H9 (cell line): ENCODE measurements at regions not wholly inside any gene's neighbourhood (a gene's known extent, or its start where the extent isn't known, plus 50 kb on each side); places are given as distances from the start of the nearest gene placed in this dataset.
A peak's percentile ranks its signal among the peaks of the same experiment; 100 is the strongest.

Source experiments
- DNase-seq: peaks from one replicate; pipeline ENCODE4 v3.0.0-alpha.2; 2017
- H2AFZ ChIP-seq: one replicate; pipeline ENCODE4 v1.6.1; 2013; ENCODE audit warnings: mild to moderate bottlenecking, low read length, control low read depth, moderate library complexity
- H2AK5ac ChIP-seq: 2 replicates; pipeline ENCODE4 v1.6.1; 2013; ENCODE audit warnings: low read length, control low read depth, mixed read lengths; ENCODE audit not compliant: insufficient read length
- H2BK120ac ChIP-seq: one replicate; pipeline ENCODE4 v1.6.1; 2013; ENCODE audit warnings: low read depth, mild to moderate bottlenecking, low read length, control low read depth, inconsistent platforms; ENCODE audit not compliant: poor library complexity, severe bottlenecking
- H2BK12ac ChIP-seq: 2 replicates; pipeline ENCODE4 v1.6.1; 2013; ENCODE audit warnings: low read length, control low read depth, mixed read lengths, low read depth; ENCODE audit not compliant: insufficient read length
- H2BK15ac ChIP-seq: 2 replicates; pipeline ENCODE4 v1.6.1; 2013; ENCODE audit warnings: low read depth, low read length, control low read depth
- H2BK20ac ChIP-seq: one replicate; pipeline ENCODE4 v1.6.1; 2013; ENCODE audit warnings: low read depth, mild to moderate bottlenecking, low read length, control low read depth, inconsistent platforms; ENCODE audit not compliant: poor library complexity, severe bottlenecking
- H2BK5ac ChIP-seq: 2 replicates; pipeline ENCODE4 v1.6.1; 2013; ENCODE audit warnings: low read length, control low read depth, mixed read lengths; ENCODE audit not compliant: insufficient read length
- H3K14ac ChIP-seq: 2 replicates; pipeline ENCODE4 v1.6.1; 2013; ENCODE audit warnings: low read length, control low read depth; ENCODE audit not compliant: insufficient read depth
- H3K18ac ChIP-seq: 2 replicates; pipeline ENCODE4 v1.6.1; 2013; ENCODE audit warnings: low read depth, mild to moderate bottlenecking, mixed read lengths, low read length, control low read depth; ENCODE audit not compliant: insufficient read length
- H3K23ac ChIP-seq: 2 replicates; pipeline ENCODE4 v1.6.1; 2013; ENCODE audit warnings: low read length, control low read depth, mixed read lengths, low read depth; ENCODE audit not compliant: insufficient read length
- H3K23me2 ChIP-seq: 2 replicates; pipeline ENCODE4 v1.6.1; 2013; ENCODE audit warnings: low read depth, mild to moderate bottlenecking, mixed read lengths, low read length, control low read depth; ENCODE audit not compliant: insufficient read length, poor library complexity, severe bottlenecking
- H3K27ac ChIP-seq: 2 replicates; pipeline ENCODE4 v1.5.1; 2013; ENCODE audit warnings: low read length, control low read depth, mixed read lengths, low read depth; ENCODE audit not compliant: insufficient read length
- H3K27me3 ChIP-seq: 2 replicates; pipeline ENCODE4 v1.6.1; 2013; ENCODE audit warnings: low read length, control low read depth, inconsistent platforms; ENCODE audit not compliant: insufficient read depth
- H3K4ac ChIP-seq: 2 replicates; pipeline ENCODE4 v1.6.1; 2013; ENCODE audit warnings: low read depth, mild to moderate bottlenecking, control low read depth, inconsistent platforms, low read length, moderate library complexity
- H3K4me1 ChIP-seq: 2 replicates; pipeline ENCODE4 v1.6.1; 2013; ENCODE audit warnings: low read length, control low read depth, inconsistent platforms; ENCODE audit not compliant: insufficient read depth
- H3K4me2 ChIP-seq: 2 replicates; pipeline ENCODE4 v1.6.1; 2013; ENCODE audit warnings: low read length, control low read depth, mixed read lengths; ENCODE audit not compliant: insufficient read length, insufficient read depth
- H3K56ac ChIP-seq: 2 replicates; pipeline ENCODE4 v1.6.1; 2013; ENCODE audit warnings: low read depth, mild to moderate bottlenecking, mixed read lengths, low read length, control low read depth; ENCODE audit not compliant: insufficient read length
- H3K79me1 ChIP-seq: 2 replicates; pipeline ENCODE4 v1.6.1; 2013; ENCODE audit warnings: low read depth, mild to moderate bottlenecking, moderate library complexity, low read length, control low read depth, inconsistent platforms; ENCODE audit not compliant: insufficient read depth, poor library complexity, severe bottlenecking
- H3K79me2 ChIP-seq: 2 replicates; pipeline ENCODE4 v1.6.1; 2013; ENCODE audit warnings: low read length, control low read depth, inconsistent platforms; ENCODE audit not compliant: insufficient read depth
- H3K9ac ChIP-seq: 2 replicates; pipeline ENCODE4 v1.6.1; 2013; ENCODE audit warnings: low read length, control low read depth, mixed read lengths; ENCODE audit not compliant: insufficient read length; ENCODE audit errors: extremely low read depth
- H3K9me3 ChIP-seq: one replicate; pipeline ENCODE4 v1.6.1; 2013; ENCODE audit warnings: low read depth, low read length, inconsistent platforms; ENCODE audit not compliant: control insufficient read depth
- H3T11ph ChIP-seq: one replicate; pipeline ENCODE4 v1.6.1; 2013; ENCODE audit warnings: mild to moderate bottlenecking, low read length, control low read depth, inconsistent platforms
- H4K20me1 ChIP-seq: one replicate; pipeline ENCODE4 v1.6.1; 2013; ENCODE audit not compliant: control insufficient read depth, insufficient read length, insufficient read depth
- H4K5ac ChIP-seq: 2 replicates; pipeline ENCODE4 v1.6.1; 2013; ENCODE audit warnings: low read depth, mild to moderate bottlenecking, mixed read lengths, low read length, control low read depth; ENCODE audit not compliant: insufficient read length
- H4K8ac ChIP-seq: replicated peaks from 2 replicates; pipeline ENCODE4 v1.6.1; 2013; ENCODE audit warnings: low read length, control low read depth, mixed read lengths, low read depth; ENCODE audit not compliant: insufficient read length
- H4K91ac ChIP-seq: 2 replicates; pipeline ENCODE4 v1.6.1; 2013; ENCODE audit warnings: low read depth, mild to moderate bottlenecking, moderate library complexity, mixed read lengths, low read length, control low read depth; ENCODE audit not compliant: insufficient read length
- H3K27ac Mint-ChIP-seq, 3 experiments: 2 replicates in 2 of 3; 3 replicates in 1 of 3; pipeline ENCODE4 v1.8.0; 2020 to 2021; ENCODE audit warnings: mixed read lengths in 3 of 3, mild to moderate bottlenecking in 1 of 3, moderate library complexity in 1 of 3
- H3K27me3 Mint-ChIP-seq: 2 replicates; pipeline ENCODE4 v1.8.0; 2021; ENCODE audit warnings: low read depth, mild to moderate bottlenecking, moderate library complexity, mixed read lengths
- H3K36me3 Mint-ChIP-seq, 3 experiments: 2 replicates in 2 of 3; 3 replicates in 1 of 3; pipeline ENCODE4 v1.8.0; 2020 to 2021; ENCODE audit warnings: low read depth in 3 of 3, mixed read lengths in 3 of 3; ENCODE audit not compliant: insufficient read depth in 1 of 3
- H3K4me1 Mint-ChIP-seq, 2 experiments: 2 replicates each; pipeline ENCODE4 v1.8.0; 2020; ENCODE audit warnings: mixed read lengths in 2 of 2
- H3K4me3 Mint-ChIP-seq, 2 experiments: 2 replicates in 1 of 2; 3 replicates in 1 of 2; pipeline ENCODE4 v1.8.0; 2020 to 2021; ENCODE audit warnings: mild to moderate bottlenecking in 2 of 2, mixed read lengths in 2 of 2, moderate library complexity in 1 of 2
- H3K9me3 Mint-ChIP-seq, 2 experiments: 2 replicates in 1 of 2; 3 replicates in 1 of 2; pipeline ENCODE4 v1.8.0; 2020; ENCODE audit warnings: mild to moderate bottlenecking in 2 of 2, mixed read lengths in 2 of 2, moderate library complexity in 1 of 2
- WGBS: extraction: QIAGEN DNeasy Blood & Tissue Kit; methylation state at CpG from one replicate; pipeline ENCODE4 v1.1.7; 2013; ENCODE audit warnings: missing lambda C conversion rate, low lambda C conversion rate, mixed read lengths; ENCODE audit not compliant: insufficient read length; ENCODE audit errors: extremely low coverage; 5-methylcytosine and 5-hydroxymethylcytosine counted together
- TF ChIP-seq, protein P1 (sequence below): fragments of 200-600 bp; sonication (generic); conservative IDR thresholded peaks from 3 replicates; pipeline ENCODE4 v1.8.0; 2021; ENCODE audit warnings: antibody characterized with exemption, mild to moderate bottlenecking

DNA sequence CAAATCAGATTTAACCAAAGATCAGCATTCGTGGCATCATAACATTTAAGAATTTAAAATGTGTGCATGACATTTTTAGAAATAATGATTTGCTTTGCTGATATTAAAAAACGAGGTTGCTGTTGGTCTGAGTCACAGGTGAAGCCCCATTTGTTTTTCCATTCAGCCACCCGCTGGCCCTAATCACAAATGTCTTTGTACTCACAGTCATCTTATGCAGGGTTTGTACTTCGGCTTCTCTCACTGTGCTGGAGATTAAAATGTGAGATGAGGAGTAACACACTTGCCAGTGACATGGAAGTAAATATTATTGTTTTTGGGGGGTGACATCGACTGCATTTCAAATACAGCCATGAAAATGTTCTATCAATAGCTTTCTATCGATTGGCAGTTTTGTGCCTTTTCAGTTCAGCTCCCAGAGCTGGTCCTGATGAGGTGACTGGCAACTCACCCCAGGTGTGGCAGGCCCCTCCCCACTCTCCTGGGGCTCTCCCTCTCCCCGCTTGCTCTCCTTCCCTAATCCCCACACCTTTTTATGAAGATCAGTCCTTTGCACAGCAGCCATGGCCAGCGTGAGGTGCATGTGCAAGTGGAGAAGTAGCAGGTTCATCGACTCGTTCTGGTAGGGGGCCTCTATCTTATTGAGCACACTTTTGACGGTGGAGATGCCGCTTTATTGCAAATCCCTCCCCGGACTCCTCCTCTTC, 58.8 kb upstream of the FUCA2 start:
- Histone ChIP-seq H2BK120ac (no peak overlapping the region), H3K9ac (no peak overlapping the region), H3K56ac (no peak overlapping the region), H4K20me1 (no peaks in the 10 kb centered on the region), H2AFZ (no peak overlapping the region), H4K91ac (no peak overlapping the region), H3K14ac (no peak overlapping the region), H4K8ac (no peak overlapping the region), H3K18ac (no peak overlapping the region), H3T11ph (no peak overlapping the region), H3K79me2 (no peaks in the 10 kb centered on the region), H2BK5ac (no peak overlapping the region), H3K23ac (no peak overlapping the region), H3K4me2 (peak overlapping the region; percentile 30), H3K4me1 (peaks cover 4% of the 10 kb centered on the region; the same call in 1 of the 2 replicates), H2BK20ac (no peak overlapping the region), H3K4ac (no peak overlapping the region), H3K9me3 (no peaks in the 10 kb centered on the region), H2BK15ac (no peak overlapping the region), H3K27ac (no peak overlapping the region), H2BK12ac (no peak overlapping the region), H4K5ac (no peak overlapping the region), H3K27me3 (no peaks in the 10 kb centered on the region), H3K23me2 (no peaks in the 10 kb centered on the region), H2AK5ac (no peak overlapping the region), H3K79me1 (no peaks in the 10 kb centered on the region)
- Mint-ChIP-seq H3K4me1 (peaks cover 17% of the 10 kb centered on the region in 2 experiments), H3K27ac (no peak overlapping the region), H3K9me3 (no peaks in the 10 kb centered on the region), H3K36me3 (no peaks in the 10 kb centered on the region; a peak in 1 of 7 replicates), H3K27me3 (no peaks in the 10 kb centered on the region; the same call in 1 of the 2 replicates), H3K4me3 (peak overlapping the region; percentile 9 to 38; a peak in 3 of 5 replicates)
- WGBS: no CpG with 5 or more reads among the region's 13 CpGs
- DNase-seq: no peak
- TF ChIP-seq, protein P1, sequence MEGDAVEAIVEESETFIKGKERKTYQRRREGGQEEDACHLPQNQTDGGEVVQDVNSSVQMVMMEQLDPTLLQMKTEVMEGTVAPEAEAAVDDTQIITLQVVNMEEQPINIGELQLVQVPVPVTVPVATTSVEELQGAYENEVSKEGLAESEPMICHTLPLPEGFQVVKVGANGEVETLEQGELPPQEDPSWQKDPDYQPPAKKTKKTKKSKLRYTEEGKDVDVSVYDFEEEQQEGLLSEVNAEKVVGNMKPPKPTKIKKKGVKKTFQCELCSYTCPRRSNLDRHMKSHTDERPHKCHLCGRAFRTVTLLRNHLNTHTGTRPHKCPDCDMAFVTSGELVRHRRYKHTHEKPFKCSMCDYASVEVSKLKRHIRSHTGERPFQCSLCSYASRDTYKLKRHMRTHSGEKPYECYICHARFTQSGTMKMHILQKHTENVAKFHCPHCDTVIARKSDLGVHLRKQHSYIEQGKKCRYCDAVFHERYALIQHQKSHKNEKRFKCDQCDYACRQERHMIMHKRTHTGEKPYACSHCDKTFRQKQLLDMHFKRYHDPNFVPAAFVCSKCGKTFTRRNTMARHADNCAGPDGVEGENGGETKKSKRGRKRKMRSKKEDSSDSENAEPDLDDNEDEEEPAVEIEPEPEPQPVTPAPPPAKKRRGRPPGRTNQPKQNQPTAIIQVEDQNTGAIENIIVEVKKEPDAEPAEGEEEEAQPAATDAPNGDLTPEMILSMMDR: no peak
